IPS DF 19.7 (cell line): ENCODE measurements at regions not wholly inside any gene's neighbourhood (a gene's known extent, or its start where the extent isn't known, plus 50 kb on each side); places are given as distances from the start of the nearest gene placed in this dataset.
A peak's percentile ranks its signal among the peaks of the same experiment; 100 is the strongest.
"Not testable (repeated sequence)": the region's sequence is repeated elsewhere in the genome, so short reads cannot be mapped to it uniquely, and the experiment has no call there.

Experiments used
- DNase-seq: peaks from one replicate; pipeline ENCODE4 v3.0.0-alpha.2; 2013; ENCODE audit warnings: low read depth, low spot score

DNA sequence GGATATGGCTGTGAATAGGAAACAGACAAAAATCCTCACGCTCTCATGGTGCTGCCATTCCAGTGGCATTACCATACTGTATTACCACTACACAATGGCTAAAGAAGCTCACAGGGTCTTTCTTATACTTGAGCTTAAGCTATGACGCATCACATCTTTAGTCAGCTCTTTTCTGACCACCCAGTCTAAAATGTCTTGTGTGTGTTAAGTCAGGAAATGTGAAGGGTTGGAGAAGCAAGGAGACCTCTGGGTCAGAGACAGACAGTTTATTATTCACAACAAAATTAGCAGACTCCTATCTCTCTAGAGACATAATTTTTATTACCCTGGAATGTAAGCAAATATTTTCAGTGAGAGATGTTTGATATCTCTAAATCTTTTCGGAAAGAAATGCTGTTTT, 1583.2 kb upstream of the WWC1 start:
- DNase-seq: no peak

DNA sequence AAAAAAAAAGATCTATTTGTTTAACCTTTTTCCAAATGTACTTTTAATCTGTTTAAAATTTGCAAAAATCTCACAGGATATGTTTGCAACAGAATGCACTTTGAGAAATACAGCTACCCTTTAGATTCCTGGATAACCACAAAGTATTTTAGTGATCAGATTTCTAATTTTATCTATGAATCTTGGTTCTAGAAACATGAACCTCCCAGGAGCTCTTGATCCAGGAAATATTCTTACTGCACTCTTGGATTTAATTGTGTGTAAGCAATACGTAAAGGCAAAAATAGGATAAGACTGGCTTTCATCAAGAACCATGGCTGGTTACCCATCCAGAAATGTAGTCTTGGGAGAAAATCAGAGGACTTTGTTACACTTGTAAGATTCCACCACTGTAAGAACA, 1581.8 kb upstream of the WWC1 start:
- DNase-seq: no peak

DNA sequence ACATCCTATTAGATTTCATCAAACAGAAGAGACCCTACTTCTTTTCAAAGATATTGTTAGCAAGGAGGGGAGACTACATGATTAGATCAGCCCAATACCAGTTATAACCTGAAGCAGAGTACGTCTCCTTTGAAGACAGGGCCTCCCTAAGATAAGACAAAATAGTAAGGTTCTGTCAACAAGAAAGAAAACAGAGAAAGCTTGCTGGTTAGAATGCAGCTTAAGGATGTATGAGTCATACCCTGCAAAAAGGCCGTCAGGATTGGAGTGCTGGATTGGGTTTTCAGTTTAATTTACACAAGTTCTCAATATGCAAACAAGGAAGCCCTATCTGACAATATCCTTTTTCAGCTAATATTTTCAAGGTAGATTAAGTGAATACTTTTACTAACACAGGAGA, 1581.2 kb upstream of the WWC1 start:
- no peak for DNase-seq

DNA sequence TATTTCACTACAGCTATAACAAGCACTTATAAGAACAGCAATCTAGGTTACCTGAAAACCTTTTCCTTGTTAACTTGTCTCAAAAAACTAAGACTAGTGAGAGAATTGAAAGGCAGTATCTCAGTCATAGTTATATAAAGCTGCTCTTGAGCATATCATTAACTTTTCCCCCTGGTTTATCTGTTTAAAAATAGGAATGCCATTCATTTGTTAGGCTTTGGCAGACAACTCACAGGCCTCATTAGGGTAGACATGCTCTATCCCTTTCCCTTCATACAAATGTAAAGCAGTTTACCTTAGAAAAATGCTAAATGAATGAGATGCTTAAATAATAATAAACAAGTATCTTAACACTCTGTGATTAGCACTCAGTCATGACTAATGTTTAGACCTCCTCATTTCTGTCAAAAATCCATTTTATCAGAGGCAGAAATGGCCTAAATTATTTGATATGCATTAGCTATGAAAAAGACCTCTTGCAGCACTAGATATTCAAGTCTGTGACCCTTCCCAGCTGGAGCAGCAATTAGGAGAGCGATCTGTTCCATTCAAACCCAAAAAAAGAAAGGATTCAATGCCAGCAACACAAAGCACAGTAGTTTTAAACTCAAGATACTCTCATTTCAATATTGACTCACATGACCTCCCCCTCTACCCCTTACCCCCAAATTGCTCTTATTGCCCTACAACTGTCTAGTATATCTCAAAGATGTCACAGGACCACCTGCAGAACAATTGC, 1578.8 kb upstream of the WWC1 start:
- DNase-seq: no peak

DNA sequence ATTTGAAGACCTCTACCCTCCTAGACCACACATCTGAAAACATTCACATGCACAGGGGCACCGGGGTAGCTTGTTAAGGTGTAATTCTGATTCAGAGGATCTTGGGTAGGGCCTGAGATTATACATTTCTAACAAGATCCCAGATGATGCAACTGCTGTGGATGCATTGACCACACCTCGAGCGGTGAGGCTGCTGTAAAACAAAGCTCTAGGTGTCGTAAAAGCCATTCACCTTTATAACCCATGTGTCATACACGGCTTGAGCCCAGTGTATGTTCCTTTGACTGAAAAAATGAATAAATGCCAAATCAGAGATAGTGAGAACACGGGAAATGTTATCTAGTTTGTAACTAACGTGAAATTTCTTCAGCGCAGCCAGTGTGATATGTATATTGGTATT, 1578.2 kb upstream of the WWC1 start:
- no peak for DNase-seq

DNA sequence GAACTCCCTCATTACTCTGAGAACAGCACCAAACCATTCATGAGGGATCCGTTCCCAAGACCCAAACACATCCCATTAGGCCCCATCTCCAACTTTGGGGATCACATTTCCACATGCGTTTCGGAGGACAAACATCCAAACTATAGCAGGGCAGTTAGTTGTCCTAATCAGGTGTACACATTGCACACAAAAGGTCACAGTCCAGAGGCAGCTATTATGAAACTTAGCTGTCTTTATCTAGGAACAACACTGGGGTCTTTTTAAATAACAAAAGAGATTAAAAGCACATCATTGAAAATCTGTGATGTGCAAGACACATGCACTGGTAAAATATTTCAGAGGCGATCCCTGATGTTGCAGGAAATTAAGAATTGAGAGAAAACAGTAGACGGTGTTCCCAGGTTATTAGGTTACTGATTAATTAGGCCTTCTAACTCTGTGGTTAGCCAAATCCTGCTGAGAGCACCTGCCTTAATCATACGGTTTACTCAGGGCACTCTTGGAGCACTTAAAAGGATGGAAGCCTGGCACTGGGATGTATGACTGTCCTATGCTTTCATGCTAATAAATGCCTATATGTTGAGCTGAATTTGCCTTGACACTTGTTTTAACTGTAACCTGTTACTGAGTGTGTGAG, 1574.5 kb upstream of the WWC1 start:
- no peak for DNase-seq

DNA sequence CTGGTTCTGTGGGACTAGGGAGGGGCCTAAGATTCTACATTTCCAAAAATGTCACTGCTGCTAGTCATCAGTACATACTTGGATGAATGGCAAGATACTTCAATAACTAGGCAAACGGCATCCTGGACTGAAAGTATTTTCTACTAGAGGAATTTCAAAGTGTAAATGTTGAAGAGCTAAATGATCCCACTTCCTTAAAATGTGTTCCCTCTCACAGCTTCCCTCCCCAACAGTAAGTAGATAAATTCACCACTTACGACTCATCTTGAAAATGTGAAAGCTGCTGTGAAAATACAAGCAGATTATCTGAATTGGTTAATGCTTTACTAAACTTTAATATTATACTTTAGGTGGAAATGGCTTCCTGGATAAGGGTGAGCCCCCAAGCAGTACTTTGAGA, 1571.5 kb upstream of the WWC1 start:
- DNase-seq: no peak

DNA sequence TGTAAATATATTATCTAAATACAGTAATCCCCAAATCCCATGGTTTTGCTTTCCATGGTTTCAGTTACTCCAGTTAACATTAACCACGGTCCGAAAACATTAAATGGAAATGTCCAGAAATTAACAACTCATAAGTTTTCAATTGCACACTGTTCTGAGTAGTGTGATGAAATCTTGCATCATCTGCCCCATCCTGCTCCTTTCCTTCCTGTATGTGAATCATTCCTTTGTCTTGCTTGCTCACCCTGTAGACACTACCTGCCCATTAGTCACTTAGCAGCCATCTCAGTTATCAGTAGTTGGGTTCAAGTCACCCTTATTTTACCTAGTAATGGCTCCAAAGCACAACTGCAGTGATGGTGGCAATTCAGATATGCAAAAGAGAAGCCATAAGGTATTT, 1568.5 kb upstream of the WWC1 start:
- DNase-seq: no peak

DNA sequence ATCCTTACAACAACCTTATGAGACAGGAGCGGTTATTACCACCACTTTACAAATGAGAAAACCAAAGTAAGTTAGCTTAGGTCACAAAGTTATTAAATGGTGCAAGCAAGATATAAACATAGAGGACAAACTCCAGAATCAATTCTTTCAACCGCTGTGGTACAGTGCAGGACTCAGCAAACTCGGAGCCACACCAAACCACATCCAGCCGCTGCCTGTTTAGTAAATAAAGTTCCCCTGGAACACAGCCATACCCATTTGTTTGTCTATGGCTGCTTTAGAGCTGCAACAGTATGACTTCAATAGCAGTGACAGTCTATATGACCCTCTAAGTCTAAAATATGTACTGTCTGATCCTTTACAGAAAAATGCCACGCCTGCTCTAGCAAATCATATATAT, 1567.2 kb upstream of the WWC1 start:
- no peak for DNase-seq

DNA sequence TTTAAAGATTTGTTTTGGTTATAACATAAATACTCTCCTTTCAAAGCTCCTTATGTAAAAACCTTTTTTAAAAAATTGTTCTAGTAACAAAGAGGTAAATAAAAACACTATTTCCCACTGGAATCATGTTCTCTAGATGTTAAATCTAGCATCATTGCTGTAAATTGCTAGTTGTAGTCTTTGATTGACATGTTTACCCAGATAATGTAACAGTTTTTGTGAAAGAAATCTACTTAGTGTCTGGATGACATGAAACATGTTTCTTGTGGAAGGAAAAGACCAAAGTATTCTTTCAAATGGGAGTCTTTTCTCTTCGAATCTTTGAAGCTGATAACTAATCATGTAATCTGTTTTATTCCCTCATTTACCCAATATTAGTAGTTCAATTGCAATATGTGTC, 1565.9 kb upstream of the WWC1 start:
- no peak for DNase-seq

DNA sequence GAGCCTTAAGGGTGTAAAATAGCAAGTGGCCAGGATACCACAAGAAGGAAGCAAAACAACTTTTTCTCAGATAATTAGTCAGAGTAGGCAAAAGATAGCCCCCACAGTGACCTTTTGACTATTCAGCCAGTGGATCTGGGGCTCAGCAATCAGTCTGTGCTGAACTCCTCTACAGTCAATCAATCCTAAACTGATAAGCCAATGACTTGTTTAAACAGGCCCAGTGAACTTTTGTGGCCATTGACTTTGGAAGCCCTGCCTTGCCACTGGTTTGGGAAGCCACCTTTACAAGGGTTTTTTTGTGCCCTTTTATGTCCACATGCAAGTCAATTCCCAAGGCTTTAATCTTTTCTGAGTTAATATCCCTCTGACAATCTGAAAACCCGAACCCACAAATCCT, 1565.0 kb upstream of the WWC1 start:
- DNase-seq: no peak

DNA sequence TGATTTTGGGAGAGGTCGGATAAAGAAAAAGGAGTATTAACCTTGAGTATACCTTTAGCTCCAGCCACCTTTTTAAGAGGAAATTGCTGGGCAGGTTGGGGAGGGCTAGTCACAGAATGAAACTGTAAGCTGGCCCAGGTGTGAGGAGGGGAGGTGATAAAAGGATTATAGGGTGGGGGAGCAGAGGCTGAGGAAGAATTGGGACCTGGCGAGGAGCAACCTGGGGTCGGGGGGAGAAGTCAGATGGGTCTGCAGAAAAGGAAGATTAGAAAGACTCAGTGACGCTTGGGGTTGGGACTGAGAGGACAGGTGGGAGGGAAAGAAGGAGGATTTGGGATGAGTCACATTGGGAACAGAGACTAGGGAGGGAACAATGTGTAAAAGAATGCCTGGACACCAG, 1548.5 kb upstream of the WWC1 start:
- not testable (repeated sequence) for DNase-seq

DNA sequence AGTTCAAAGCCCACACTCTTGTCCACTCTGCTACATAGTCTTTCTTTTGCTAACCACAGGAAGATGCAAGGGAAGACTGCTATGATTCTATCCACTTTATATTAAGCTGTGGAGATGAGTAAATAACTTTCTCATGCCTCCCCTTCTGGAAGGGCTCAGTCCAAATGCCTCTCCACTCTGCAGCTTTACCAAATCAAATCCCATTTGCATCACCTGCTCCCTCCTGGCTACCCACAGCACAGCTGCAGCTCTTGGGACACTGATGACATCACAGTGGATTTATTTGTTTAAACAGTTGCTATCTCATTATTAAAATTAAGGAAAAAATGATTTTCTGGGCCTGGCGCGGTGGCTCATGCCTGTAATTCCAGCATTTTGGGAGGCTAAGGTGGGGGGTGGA, 1544.9 kb upstream of the WWC1 start:
- no peak for DNase-seq

DNA sequence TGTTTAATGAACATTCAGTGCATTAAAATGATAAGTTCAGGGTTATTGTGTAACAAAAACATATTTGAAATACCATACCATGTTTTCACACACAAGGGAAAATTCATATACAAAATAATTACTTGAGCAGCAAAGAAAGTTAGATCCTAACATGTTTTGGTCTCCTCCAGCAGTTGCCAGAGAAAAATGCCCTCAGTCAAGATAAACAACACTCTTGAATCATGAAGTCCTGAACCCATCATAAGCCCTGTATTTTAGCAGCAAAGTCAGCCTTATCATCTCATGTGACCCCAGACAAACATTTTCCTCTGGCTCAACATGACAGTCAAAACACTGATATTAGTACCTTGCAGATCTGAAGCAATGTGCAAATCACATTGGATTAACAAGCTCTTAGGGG, 1541.1 kb upstream of the WWC1 start:
- DNase-seq: no peak

DNA sequence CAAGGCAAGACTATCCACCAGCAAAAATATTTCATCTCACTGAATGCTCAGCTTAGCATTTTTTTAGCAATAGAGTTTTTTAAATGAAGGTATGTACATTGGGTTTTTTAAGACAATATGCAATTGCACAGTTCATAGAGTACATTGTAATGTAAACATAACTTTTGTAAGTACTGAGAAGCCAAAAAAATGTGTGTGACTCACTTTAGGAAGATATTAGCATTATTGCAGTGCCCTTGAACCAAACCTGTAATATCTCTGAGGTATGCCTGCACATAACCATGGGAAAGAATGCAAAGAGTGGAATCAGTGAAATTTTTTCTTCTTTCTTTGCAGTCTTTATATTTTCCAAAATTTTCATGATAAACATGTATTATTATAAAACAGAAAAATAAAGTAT, 1533.3 kb upstream of the WWC1 start:
- DNase-seq: no peak

DNA sequence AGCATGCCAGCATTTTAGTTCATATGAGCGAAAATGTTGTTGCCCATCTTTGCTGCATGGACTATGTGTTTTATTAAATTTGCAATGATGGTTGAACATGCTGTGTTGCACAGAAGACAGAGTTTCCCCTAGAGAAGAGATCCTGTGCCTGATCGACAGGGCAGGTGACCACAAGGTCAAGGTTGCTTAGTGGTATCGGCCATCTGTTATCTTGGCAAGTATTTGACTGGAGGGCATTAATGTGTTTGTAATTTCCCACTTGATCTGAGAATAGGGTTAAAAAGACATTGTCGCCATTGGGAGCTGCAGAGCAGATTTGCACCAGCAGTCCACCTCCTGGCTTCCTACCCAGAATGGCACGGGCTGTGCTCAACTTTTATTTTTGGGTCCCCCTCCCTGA, 1523.6 kb upstream of the WWC1 start:
- no peak for DNase-seq

DNA sequence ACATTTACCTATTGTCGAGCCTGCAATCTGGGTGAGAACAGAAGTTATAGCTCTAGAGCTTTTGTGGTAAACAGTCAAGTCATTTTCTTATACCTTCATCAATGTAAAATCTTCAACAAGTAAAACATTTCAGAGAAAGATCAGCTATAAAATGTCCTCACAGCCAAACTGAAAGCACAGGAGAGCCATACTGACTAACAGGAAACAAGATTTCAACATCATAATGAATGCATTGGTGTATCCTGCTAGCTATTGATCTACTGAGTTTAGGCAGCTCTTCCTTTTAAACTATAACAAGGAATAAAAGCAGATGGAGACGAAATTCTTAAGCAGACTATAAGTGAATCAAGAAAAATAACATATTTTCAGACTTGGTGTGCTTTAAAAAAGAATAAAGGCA, 1522.9 kb upstream of the WWC1 start:
- no peak for DNase-seq

DNA sequence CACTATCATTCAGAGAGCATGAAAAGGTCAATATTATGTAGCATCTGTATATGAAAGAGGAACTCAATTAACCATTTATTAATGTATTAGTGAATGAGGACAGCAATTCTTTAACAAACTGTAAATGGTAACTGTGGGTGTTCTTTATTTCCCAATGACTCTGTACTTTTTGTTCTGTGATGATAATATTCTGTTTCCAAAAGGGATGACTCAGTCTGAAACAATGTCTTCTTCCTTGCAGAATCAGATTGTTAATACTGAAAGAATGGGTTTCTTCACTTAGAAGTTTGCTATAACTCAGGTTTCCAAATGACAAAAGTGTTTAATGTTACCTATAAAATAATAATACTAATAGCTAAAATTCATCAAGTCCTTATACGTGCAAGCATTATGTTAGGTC, 1518.7 kb upstream of the WWC1 start:
- no peak for DNase-seq

DNA sequence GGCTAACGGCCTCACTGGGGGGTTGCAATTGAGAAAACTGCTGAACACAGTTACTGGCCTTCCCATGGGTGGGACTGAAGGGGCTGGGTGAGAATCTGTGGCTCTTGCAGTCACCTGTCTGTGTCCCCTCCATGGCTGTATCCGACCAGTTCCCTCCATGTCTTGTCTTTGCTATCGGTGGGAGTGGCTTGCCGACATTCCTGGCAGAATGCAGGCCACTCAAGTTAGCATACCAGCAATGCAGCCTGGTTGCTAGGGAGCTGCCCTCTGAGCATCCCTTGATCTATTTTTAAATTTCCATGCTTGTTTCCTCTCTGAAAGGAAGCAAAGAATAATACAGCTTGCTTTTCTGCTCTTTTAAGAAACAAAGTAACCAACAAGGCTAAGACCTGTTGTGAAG, 1509.7 kb upstream of the WWC1 start:
- DNase-seq: peak; percentile 52

DNA sequence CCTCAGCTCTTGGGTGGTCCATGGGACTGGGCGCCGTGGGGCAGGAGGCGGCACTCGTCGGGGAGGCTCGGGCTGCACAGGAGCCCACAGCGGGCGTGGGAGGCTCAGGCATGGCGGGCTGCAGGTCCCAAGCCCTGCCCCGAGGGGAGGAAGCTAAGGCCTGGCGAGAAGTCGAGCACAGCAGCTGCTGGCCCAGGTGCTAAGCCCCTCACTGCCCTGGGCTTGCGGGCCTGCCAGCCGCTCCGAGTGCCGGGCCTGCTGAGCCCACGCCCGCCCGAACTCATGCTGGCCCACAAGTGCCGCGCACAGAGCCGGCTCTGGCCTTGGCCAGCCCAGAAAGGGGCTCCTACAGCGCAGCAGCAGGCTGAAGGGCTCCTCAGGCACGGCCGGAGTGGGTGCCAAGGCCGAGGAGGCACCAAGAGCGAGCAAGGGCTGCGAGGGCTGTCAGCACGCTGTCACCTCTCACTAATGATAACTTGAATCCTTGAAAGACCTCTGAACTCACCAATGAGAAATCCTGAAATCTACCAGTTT, 1506.8 kb upstream of the WWC1 start:
- DNase-seq: no peak

DNA sequence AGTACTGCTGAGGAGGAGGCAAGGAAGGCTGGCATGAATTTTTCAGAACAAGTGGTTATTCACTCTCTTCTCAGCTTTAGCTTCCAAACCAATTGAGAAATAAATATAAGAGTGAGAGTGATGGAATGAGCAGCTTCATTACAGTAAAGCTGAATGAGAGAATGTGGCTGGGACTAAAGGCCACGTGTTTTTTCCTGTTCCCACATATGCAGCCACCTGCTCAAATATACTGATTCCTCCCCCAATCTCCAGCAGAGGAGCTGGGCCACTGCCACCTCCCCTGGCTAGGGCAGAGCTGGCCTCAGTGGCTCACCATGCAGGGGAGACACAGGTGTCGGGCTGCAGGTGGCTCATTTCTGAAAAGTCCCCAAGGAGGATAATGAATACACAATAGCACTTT, 1505.3 kb upstream of the WWC1 start:
- no peak for DNase-seq

DNA sequence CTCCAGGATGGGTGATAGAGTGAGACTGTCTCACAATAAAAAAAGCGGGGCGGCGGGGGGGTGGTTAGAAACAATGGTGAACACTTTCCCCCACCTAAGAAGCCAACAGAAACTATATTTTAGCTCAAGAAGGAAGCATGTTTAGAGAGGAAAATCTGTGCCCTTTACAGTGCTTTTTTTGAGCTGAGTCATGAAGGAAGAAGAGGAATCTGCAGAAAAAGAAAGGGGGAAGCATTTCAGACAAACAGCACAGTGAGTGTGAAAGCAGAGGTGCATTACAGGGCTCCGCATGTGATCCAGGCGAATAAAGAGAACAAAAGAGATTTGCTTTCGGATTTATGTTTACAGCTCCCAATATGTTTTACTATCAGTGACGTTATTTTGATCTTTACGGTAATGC, 1504.6 kb upstream of the WWC1 start:
- DNase-seq: no peak

DNA sequence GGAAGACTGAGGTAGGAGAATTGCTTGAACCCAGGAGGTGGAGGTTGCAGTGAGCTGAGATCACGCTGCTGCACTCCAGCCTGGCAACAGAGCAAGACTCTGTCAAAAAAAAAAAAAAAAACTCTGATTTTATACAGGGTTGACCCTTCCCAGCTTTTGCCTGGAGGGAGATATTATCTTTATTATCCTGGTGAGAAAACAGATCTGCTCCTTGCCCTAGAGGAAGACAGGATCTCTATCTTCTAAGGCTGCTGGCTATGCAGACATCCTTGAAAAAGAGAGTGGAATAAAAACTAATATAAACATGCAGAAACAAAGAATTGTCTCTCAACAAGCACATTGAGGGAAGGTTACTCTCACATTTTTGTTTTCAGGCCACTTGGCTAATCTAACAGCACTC, 1503.4 kb upstream of the WWC1 start:
- DNase-seq: no peak

DNA sequence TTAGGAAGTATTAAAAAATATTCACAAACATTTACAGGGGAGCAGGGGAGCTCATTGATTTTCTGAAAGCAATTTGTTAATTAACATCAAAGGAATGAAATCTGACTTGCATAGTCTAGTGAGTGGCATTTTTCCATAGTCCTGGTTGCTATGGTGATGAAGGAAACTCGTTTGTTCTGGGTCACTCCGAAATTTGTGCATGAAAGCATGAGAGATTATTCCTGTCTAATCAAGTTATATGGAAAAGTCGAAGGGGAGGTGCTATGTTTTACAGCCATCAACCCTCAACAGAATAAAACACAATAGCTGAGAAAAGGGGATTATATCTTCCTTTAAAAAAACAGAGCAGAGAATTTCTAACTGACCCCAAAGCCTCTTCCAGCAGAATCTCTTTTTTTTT, 1495.7 kb upstream of the WWC1 start:
- no peak for DNase-seq
